SKM-1 (cell line): ENCODE measurements at regions not wholly inside any gene's neighbourhood (a gene's known extent, or its start where the extent isn't known, plus 50 kb on each side); places are given as distances from the start of the nearest gene placed in this dataset.
"Not testable (repeated sequence)": the region's sequence is repeated elsewhere in the genome, so short reads cannot be mapped to it uniquely, and the experiment has no call there.

Experiments used
- DNase-seq: peaks from one replicate; lab custom pipeline; 2025; ENCODE audit not compliant: unreplicated experiment; lab: John Stamatoyannopoulos, UW

GRCh38 chr2:238520359-238520886 is 93.7 kb downstream of the ASB1 start:
- DNase-seq, result no peak

GRCh38 chr2:238521002-238521401 is 94.3 kb downstream of the ASB1 start:
- DNase-seq, result no peak

- no peak for DNase-seq
Measured at GRCh38 chr2:238521870-238522269, 95.1 kb downstream of the ASB1 start.

GRCh38 chr2:238523158-238524110 is 96.7 kb downstream of the ASB1 start:
- no peak for DNase-seq

DNA sequence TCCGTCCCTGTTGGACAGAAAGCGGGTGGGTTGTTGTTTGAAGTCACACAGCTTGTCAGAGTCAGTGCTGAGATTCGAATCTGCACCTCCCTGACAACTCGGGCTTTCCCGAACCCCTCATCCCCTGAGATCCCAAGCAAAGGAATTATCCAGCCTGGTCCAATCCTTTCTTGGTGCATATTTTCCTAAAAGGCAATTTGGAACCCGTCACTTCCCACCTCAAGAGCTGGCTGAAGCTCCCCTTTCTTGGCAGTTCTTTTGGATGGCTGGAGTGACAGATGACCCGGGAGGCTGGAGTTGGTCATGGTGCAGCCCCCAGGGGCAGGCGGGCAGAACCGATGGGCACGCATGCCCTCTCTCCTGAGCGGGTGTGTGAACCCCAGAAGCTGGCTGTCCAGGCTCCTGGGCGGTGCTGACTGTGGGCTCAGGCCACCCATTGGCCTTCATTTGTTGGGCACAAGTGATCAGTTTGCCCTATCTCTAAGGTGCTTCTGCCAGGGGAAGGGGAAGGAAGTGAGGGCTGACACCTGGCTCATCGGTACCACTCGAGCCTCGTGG is 97.8 kb downstream of the ASB1 start:
- no peak for DNase-seq

DNA sequence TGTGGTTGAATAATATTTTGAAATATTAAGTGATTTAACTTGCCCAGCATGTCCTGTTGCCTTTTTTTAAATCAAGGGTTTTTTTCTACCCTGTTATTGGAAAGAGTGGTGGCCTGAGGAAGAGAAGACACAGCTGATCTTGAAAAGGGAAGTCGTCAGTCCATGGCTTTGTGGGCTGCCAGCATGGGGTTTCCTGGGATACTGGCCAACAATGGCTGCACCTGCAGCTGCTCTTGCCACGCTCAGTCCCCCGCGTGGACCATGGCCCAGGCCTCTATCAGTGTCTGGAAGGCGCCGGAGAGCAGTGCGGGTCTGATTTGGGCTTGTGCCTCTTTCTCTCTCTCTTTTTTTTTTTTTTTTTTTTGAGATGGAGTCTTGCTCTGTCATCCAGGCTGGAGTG is 99.3 kb downstream of the ASB1 start:
- no peak for DNase-seq

DNA sequence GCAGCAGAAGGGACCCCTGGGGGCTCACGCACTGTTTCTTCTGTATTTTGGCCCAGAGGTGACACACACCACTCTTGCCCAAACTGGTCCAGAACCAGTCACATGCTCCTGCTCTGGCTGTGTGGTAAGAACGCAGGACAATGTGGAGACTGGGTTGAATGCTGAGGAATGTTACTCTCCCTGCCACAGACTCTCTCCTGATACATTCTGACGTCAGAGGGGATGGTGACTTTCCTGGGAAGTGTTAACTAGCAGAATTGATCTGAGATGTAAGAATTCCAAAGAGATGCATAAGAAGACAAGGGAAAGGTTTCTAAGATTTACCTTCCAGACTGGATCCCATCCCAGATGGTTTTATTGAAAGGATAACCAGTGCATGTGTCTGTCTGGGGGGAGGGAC is 100.8 kb downstream of the ASB1 start:
- DNase-seq, result no peak

DNA sequence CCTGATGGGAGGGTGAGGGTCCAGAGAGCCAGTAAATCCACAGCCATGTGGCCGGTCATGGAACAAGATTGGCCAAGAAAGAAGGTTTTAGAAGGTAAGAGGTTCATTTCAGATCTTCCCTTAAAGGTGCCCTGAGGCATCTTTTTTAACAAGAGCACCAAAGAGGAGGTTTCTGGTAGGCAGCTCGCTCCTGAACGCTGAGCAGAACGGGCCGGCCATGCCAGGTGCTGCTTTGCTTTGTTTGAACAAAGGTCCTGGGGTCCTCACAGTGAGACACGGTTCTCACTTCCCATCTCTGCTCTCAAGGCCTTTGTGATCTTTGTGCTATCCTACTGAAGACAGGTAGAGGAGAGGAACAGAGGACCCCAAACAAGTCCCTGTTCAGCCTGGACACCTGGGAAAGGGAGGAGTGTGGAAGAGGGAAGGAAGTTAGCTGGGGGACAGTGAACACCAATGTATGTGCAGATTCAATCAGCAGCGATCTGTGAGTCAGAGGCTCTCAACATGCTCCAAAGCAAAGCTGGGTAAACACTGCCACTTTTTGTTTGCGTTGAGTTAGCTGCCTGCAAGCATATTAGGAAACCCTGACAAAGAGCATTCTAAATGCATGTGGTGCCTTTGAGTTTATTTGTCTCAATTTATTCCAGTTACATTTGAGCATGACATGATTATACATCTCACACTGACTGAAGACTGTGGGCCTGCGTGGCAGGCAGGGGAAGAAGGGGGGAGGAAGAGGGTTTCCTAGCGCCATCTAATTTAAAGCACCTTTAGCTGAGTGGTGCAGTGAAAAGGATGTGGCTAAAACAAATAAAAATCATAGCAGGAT is 102.4 kb downstream of the ASB1 start:
- DNase-seq, result no peak

DNA sequence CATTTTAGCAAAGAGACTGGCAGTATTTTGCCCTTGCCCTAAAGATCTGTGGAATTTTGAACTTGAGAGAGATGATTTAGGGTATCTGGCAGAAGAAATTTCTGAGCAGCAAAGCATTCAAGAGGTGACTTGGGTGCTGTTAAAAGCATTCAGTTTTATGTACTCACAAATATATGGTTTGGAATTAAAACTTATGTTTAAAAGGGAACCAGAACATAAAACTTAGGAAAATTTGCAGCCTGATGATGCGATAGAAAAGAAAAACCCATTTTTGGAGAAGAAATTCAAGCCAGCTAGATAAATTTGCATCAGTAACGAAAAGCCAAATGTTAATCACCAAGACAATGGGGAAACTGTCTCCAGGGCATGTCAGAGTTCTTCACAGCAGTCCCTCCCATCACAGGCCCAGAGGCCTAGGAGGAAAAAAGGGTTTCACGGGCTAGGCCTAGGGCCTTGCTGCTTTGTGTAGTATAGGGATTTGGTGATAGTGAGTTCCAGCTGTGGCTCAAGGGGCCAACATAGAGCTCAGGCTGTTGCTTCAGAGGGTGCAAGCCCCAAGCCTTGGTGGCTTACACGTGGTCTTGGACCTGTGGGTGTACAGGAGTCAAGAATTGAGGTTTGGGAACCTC is 104.4 kb downstream of the ASB1 start:
- not testable (repeated sequence) for DNase-seq

DNA sequence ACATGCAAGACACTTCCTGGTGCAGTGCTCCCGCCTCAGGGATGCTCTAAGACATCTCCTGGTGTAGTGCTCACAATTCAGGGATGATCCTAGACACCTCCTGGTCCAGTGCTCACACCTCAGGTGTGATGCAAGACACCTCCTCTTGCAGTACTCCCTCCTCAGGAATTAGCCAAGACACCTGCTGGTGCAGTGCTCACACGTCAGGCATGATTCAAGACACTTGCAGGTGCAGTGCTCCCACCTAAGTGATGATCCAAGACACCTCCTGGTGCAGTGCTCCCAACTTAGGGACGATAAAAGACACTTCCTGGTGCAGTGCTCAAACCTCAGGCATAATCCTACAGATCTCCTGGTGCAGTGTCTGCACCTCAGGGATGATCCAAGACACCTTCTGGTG is 117.0 kb downstream of the ASB1 start:
- not testable (repeated sequence) for DNase-seq

DNA sequence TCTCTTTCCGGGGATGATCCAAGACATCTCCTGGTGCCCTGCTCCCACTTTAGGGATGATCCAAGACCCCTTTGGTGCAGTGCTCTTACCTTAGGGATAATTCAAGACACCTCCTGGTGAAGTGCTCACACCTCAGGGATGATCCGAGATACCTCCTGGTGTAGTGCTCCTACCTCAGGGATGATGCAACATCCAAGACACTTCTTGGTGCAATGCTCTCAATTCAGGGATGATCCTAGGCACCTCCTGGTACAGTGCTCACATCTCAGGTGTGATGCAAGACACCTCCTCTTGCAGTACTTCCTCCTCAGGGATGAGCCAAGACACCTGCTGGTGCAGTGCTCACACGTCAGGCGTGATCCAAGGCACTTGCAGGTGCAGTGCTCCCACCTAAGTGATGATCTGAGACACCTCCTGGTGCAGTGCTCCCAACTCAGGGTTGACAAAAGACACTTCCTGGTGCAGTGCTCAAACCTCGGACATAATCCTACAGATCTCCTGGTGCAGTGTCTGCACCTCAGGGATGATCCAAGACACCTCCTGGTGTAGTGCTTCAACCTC is 122.3 kb downstream of the ASB1 start:
- DNase-seq, result no peak

DNA sequence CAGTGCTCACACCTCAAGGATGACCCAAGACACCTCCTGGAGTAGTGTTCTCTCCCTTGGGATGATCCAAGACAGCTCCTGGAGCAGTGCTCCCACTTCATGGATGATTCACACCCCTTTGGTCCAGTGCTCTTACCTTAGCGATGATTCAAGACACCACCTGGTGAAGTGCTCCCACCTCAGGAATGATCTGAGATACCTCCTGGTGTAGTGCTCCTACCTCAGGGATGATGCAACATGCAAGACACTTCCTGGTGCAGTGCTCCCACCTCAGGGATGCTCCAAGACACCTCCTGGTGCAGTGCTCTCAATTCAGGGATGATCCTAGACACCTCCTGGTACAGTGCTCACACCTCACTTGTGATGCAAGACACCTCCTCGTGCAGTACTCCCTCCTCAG is 123.1 kb downstream of the ASB1 start:
- DNase-seq, result no peak

DNA sequence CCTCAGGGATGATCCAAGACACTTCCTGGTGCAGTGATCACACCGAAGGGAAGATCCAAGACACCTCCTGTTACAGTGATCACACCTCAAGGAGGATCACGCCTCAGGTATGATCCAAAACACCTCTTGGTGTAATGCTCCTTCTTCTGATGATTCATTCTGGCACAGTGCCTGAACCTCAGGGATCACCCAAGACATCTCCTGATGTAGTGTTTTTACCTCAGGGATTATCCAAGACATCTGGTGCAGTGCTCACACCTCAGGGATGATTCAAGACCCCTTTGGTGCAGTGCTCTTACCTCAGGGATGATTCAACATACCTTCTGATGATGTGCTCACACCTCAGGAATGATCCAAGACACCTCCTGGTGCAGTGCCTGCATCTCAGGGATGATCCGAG is 124.4 kb downstream of the ASB1 start:
- DNase-seq, result no peak

DNA sequence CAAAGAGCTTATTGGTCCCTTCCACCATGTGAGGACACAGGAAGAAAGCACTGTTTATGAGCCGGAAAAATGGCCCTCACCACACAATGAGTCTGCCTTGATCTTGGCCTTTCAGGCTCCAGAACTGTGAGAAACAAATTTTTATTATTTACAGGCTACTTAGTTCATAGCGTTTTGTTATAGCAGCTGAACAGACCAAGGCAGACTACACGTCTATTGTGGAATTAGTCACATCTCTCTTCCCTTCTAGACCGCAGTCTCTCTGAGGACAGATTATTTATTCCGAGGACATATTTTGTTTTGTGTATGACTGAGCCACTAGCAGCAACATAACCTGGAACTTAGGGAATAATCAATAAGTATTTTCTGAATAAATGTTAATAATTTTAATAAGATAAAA is 125.5 kb downstream of the ASB1 start:
- no peak for DNase-seq

- DNase-seq, result no peak
Measured at GRCh38 chr2:238553159-238553558, 126.4 kb downstream of the ASB1 start.

DNA sequence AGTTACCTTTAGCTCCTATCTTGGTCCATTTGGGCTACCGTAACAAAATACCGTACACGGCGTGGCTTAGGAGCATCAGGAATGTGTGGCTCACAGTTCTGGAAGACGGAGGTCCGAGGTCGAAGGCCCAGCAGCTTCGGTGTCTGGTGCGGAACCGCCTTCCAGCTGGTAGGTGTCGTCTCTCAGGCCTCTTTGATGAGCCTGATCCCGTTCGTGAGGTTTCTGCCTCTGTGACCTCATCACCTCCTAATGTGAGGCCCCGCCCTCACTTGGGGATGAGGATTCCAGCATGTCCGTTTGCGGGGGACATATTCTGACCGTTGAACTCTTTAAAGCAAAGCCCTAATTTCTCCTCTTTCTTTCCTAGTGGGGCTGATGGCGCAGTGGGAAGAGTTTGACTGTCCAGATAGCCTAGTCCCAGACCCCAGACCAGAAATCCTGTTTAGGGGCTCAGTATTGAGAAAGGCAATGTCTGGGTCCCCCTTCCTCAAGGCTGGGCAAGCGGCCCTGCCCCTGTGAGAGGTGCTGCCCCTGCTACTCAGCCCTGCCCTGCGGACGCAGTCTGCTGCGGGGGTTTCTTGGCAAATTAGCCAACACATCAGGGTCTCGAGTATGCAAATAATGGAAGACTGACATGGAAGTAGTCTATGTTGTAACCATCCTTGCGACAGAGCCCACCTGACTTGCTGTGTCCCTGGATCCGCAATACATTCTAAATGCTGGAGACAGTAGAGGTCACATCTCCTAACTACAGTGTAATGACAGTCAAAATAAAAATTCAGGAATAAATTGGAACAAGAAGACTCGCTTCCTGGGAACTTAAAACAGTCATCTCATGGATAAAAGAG is 128.0 kb downstream of the ASB1 start:
- no peak for DNase-seq

GRCh38 chr2:238555786-238556542 is 129.2 kb downstream of the ASB1 start:
- no peak for DNase-seq

- no peak for DNase-seq
Measured at GRCh38 chr2:238557431-238557830, 130.7 kb downstream of the ASB1 start.

DNA sequence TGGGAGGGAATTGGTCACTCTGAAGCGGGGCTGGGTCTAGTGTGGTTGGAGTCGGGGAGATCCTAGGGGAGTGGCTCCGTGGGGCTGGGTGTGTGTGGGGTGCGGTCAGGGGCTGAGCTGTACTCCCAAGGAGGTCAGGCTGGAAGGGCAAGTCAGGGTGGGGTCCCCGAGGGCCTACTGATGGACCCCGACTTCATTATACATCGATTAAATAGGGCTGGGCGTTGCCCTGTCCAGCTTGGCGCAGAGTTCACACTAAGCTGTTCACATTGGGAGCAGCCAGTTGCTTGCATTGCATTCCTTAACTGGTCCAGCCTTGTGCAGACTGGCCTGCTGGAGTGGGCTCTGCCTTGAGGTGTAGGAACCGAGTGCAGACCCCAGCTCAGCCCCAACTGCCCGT is 131.2 kb downstream of the ASB1 start:
- no peak for DNase-seq
